B cell (primary cell): ENCODE measurements at regions not wholly inside any gene's neighbourhood (a gene's known extent, or its start where the extent isn't known, plus 50 kb on each side); places are given as distances from the start of the nearest gene placed in this dataset.

Experiments used
- ATAC-seq: fragments of 200-7000 bp; cut with Tn5 transposase; one replicate; pipeline ENCODE4 v1.10.0; 2021; ENCODE audit warnings: low read depth, mild to moderate bottlenecking, moderate number of reproducible peaks, moderate library complexity
- CTCF ChIA-PET: fragments of 350-600 bp; sonication (Branson Sonifier 250); formaldehyde crosslinking; loops from one replicate; lab custom pipeline; 2021; ENCODE audit warnings: antibody characterized with exemption, inconsistent platforms; lab: Charles Lee
- POLR2A ChIA-PET: fragments of 350-600 bp; sonication (Branson Sonifier 250); formaldehyde crosslinking; loops from one replicate; lab custom pipeline; 2021; ENCODE audit warnings: antibody characterized with exemption; lab: Charles Lee
- DNase-seq: peaks from one replicate; pipeline ENCODE4 v3.0.0; 2013
- H2AFZ ChIP-seq: 2 replicates; pipeline ENCODE4 v1.6.1; 2012; ENCODE audit warnings: mild to moderate bottlenecking, low read depth, low read length; ENCODE audit not compliant: insufficient read depth, poor library complexity, severe bottlenecking
- H3K27ac ChIP-seq, 2 donors: 1 replicate in 1 of 2; 2 replicates in 1 of 2; pipeline ENCODE4 v1.5.1; 2012 to 2013; ENCODE audit warnings: low read length in 2 of 2, mild to moderate bottlenecking in 2 of 2, moderate library complexity in 1 of 2
- H3K27me3 ChIP-seq, 4 experiments: fragments of 200-600 bp in 1 of 4; sonication (generic) in 1 of 4; replicated peaks in 1 of 4; 1 replicate in 2 of 4; 2 replicates in 2 of 4; pipeline versions ENCODE4 v1.6.1 to v1.7.0; 2013 to 2016; ENCODE audit warnings: low read length in 3 of 4, mild to moderate bottlenecking in 2 of 4, mixed read lengths in 1 of 4, moderate library complexity in 1 of 4; ENCODE audit not compliant: insufficient read depth in 4 of 4, control insufficient read depth in 3 of 4; ENCODE audit errors: control extremely low read depth in 1 of 4
- H3K36me3 ChIP-seq, 2 experiments: replicated peaks in 1 of 2; 1 replicate in 1 of 2; 2 replicates in 1 of 2; pipeline versions ENCODE4 v1.6.1 to v1.7.1; 2013; ENCODE audit warnings: low read length in 1 of 2; ENCODE audit not compliant: insufficient read depth in 2 of 2, control insufficient read depth in 1 of 2; ENCODE audit errors: control extremely low read depth in 1 of 2, extremely low read depth in 1 of 2
- H3K4me1 ChIP-seq, 2 donors: fragments of 200-600 bp in 1 of 2; sonication (generic) in 1 of 2; 1 replicate in 1 of 2; 2 replicates in 1 of 2; pipeline versions ENCODE4 v1.5.1 to v1.6.1; 2013 to 2017; ENCODE audit warnings: low read length in 2 of 2; ENCODE audit not compliant: control insufficient read depth in 2 of 2, insufficient read depth in 2 of 2
- H3K4me2 ChIP-seq: replicated peaks from 2 replicates; pipeline ENCODE3; 2012; ENCODE audit warnings: mild to moderate bottlenecking, low read depth, low read length; ENCODE audit not compliant: poor library complexity, severe bottlenecking
- H3K4me3 ChIP-seq, 5 experiments: fragments of 200-600 bp in 1 of 5; sonication (generic) in 1 of 5; 1 replicate in 3 of 5; 2 replicates in 2 of 5; pipeline versions ENCODE4 v1.5.1 to v1.7.0; 2011 to 2016; ENCODE audit warnings: low read length in 4 of 5, mild to moderate bottlenecking in 4 of 5, low read depth in 2 of 5, control low read depth in 1 of 5, moderate library complexity in 1 of 5; ENCODE audit not compliant: insufficient read depth in 1 of 5; ENCODE audit errors: control extremely low read depth in 1 of 5, extremely low read depth in 1 of 5
- H3K79me2 ChIP-seq: fragments of 200-600 bp; sonication (generic); one replicate; pipeline ENCODE4 v1.6.0; 2016; ENCODE audit warnings: low read length; ENCODE audit not compliant: control insufficient read depth, insufficient read depth
- H3K9ac ChIP-seq: fragments of 200-600 bp; sonication (generic); 2 replicates; pipeline ENCODE4 v1.6.1; 2017; ENCODE audit warnings: mild to moderate bottlenecking, low read length, moderate library complexity
- H3K9me3 ChIP-seq, 3 donors: one replicate each; pipeline versions ENCODE4 v1.6.1 to v1.7.1; 2013; ENCODE audit warnings: low read length in 2 of 3; ENCODE audit not compliant: control insufficient read depth in 2 of 3, insufficient read depth in 1 of 3; ENCODE audit errors: control extremely low read depth in 1 of 3
- H4K20me1 ChIP-seq: 2 replicates; pipeline ENCODE4 v1.6.0; 2012; ENCODE audit warnings: mild to moderate bottlenecking, low read length; ENCODE audit not compliant: insufficient read depth, control insufficient read depth, poor library complexity, severe bottlenecking
- H3K27ac Mint-ChIP-seq: one replicate; pipeline ENCODE4 v1.8.0; 2021; ENCODE audit warnings: mixed read lengths
- H3K27me3 Mint-ChIP-seq: one replicate; pipeline ENCODE4 v1.8.0; 2021; ENCODE audit warnings: mixed read lengths
- H3K4me1 Mint-ChIP-seq: one replicate; pipeline ENCODE4 v1.8.0; 2021; ENCODE audit warnings: mixed read lengths
- H3K4me3 Mint-ChIP-seq: one replicate; pipeline ENCODE4 v1.8.0; 2021; ENCODE audit warnings: mixed read lengths
- H3K9me3 Mint-ChIP-seq: one replicate; pipeline ENCODE4 v1.8.0; 2022; ENCODE audit warnings: mixed read lengths; ENCODE audit not compliant: insufficient read depth
- CTCF ChIP-seq: fragments of 200-600 bp; IDR thresholded peaks from one replicate; pipeline ENCODE4 v1.8.0; 2022; ENCODE audit warnings: antibody characterized with exemption, mild to moderate bottlenecking
- EZH2 ChIP-seq: IDR thresholded peaks from 2 replicates; pipeline ENCODE4 v1.6.1; 2012; ENCODE audit warnings: borderline replicate concordance, low read depth, mild to moderate bottlenecking, moderate library complexity, low read length; ENCODE audit not compliant: insufficient read depth, poor library complexity, severe bottlenecking
- WGBS: methylation state at CpG from one replicate; pipeline ENCODE4 v1.1.5; 2013; ENCODE audit warnings: missing lambda C conversion rate; ENCODE audit not compliant: insufficient coverage; 5-methylcytosine and 5-hydroxymethylcytosine counted together
- intact Hi-C: fragments of 100-400 bp; cut with micrococcal nuclease; formaldehyde crosslinking; loops from one replicate; pipeline ENCODE4 v1.10.0; 2022

- Histone ChIP-seq H3K4me2 (no peak overlapping the region), H3K9ac (no peak overlapping the region), H3K36me3 (no peaks in the 10 kb centered on the region), H3K79me2 (no peaks in the 10 kb centered on the region), H3K4me1 (peaks cover 3 to 5% of the 10 kb centered on the region in 2 donors), H2AFZ (no peak overlapping the region), H4K20me1 (no peaks in the 10 kb centered on the region), H3K27ac (no peak overlapping the region), H3K27me3 (peaks cover 0 to 11% (median 8%) of the 10 kb centered on the region in 4 experiments), H3K9me3 (no peaks in the 10 kb centered on the region), H3K4me3 (no peak overlapping the region)
- intact Hi-C loops, result no loop called here
- TF ChIP-seq EZH2 (no peak), CTCF (no peak)
- no peak overlapping the region for H3K4me3 Mint-ChIP-seq
- CTCF ChIA-PET, result no interaction called here
- POLR2A ChIA-PET, result no interaction called here
- H3K27me3 Mint-ChIP-seq, result peaks cover 32% of the 10 kb centered on the region
- H3K4me1 Mint-ChIP-seq, result peaks cover 5% of the 10 kb centered on the region
- no peaks in the 10 kb centered on the region for H3K9me3 Mint-ChIP-seq
- no peak for DNase-seq
- no peak for ATAC-seq
- WGBS, result 79% methylated on average over 4 of the region's 5 CpGs
- no peak overlapping the region for H3K27ac Mint-ChIP-seq
Observed at GRCh38 chr6:111984516-111985201, 69.2 kb upstream of the CCN6 start.

- no peak overlapping the region for H3K4me2 ChIP-seq
- H3K27me3 ChIP-seq, result peaks cover 0 to 11% (median 8%) of the 10 kb centered on the region in 4 experiments
- ChIA-PET POLR2A (no interaction called here), CTCF (no interaction called here)
- H3K9me3 ChIP-seq, result no peaks in the 10 kb centered on the region
- H3K4me1 ChIP-seq, result peaks cover 6 to 9% of the 10 kb centered on the region in 2 donors
- no peak for ATAC-seq
- H3K27ac ChIP-seq, result no peak overlapping the region
- no peak for DNase-seq
- H3K9ac ChIP-seq, result no peak overlapping the region
- Mint-ChIP-seq H3K27me3 (peaks cover 29% of the 10 kb centered on the region), H3K4me1 (peaks cover 11% of the 10 kb centered on the region), H3K4me3 (no peak overlapping the region), H3K27ac (no peak overlapping the region), H3K9me3 (no peaks in the 10 kb centered on the region)
- TF ChIP-seq CTCF (no peak), EZH2 (no peak)
- no peaks in the 10 kb centered on the region for H3K36me3 ChIP-seq
- H3K4me3 ChIP-seq, result no peak overlapping the region
- intact Hi-C loops, result no loop called here
- no peaks in the 10 kb centered on the region for H3K79me2 ChIP-seq
- no peaks in the 10 kb centered on the region for H4K20me1 ChIP-seq
- H2AFZ ChIP-seq, result no peak overlapping the region
- no CpG with 5 or more reads among the region's 4 CpGs for WGBS
Observed at GRCh38 chr6:111985202-111985731, 68.6 kb upstream of the CCN6 start.
